Esophagus squamous epithelium (tissue), 5 donors: ENCODE measurements at regions not wholly inside any gene's neighbourhood (a gene's known extent, or its start where the extent isn't known, plus 50 kb on each side); places are given as distances from the start of the nearest gene placed in this dataset.
"Not testable (repeated sequence)": the region's sequence is repeated elsewhere in the genome, so short reads cannot be mapped to it uniquely, and the experiment has no call there.

ENCODE experiments used
- DNase-seq: peaks from one replicate; lab custom pipeline; 2025; lab: John Stamatoyannopoulos, UW
- H3K27ac ChIP-seq, 4 donors: fragments of 200-600 bp; sonication (generic); one replicate each; pipeline ENCODE4 v1.5.1; 2016 to 2019; ENCODE audit warnings: mild to moderate bottlenecking in 1 of 4
- H3K27me3 ChIP-seq, 4 donors: fragments of 200-600 bp; sonication (generic); 1 replicate in 3 of 4; 2 replicates in 1 of 4; pipeline versions ENCODE4 v1.5.1 to v1.6.0; 2017 to 2021; ENCODE audit warnings: antibody characterized with exemption in 1 of 4
- H3K36me3 ChIP-seq, 3 donors: fragments of 200-600 bp; sonication (generic); one replicate each; pipeline ENCODE4 v1.5.1; 2016 to 2019
- H3K4me1 ChIP-seq, 3 donors: fragments of 200-600 bp; sonication (generic); one replicate each; pipeline ENCODE4 v1.5.1; 2017 to 2019
- H3K4me3 ChIP-seq, 4 donors: fragments of 200-600 bp; sonication (generic); 1 replicate in 3 of 4; 2 replicates in 1 of 4; pipeline ENCODE4 v1.5.1; 2016 to 2019; ENCODE audit warnings: mild to moderate bottlenecking in 2 of 4, moderate library complexity in 1 of 4
- H3K9me3 ChIP-seq, 3 donors: fragments of 200-600 bp; sonication (generic); one replicate each; pipeline ENCODE4 v1.5.1; 2016 to 2019
- CTCF ChIP-seq, 6 experiments: fragments of 450-650 bp in 4 of 6; fragments of 200-600 bp in 2 of 6; sonication (generic) in 2 of 6; IDR thresholded peaks; one replicate each; pipeline ENCODE4 v1.5.1; 2016 to 2019; ENCODE audit warnings: antibody characterized with exemption in 6 of 6, mild to moderate bottlenecking in 4 of 6, moderate library complexity in 4 of 6
- POLR2A ChIP-seq, 4 donors: fragments of 450-650 bp; IDR thresholded peaks; one replicate each; pipeline ENCODE4 v1.6.1; 2017; ENCODE audit warnings: antibody characterized with exemption in 4 of 4, mild to moderate bottlenecking in 4 of 4, moderate library complexity in 3 of 4
- WGBS, 2 donors: methylation state at CpG; one replicate each; pipeline ENCODE4 v1.1.5; 2018; 5-methylcytosine and 5-hydroxymethylcytosine counted together
- intact Hi-C: fragments of 100-400 bp; cut with DNase I; formaldehyde crosslinking; loops from one replicate; pipeline ENCODE4 v1.15.0; 2022
- donor health status: DM: yes; HTN: yes; CAD: no.

- no peaks in the 10 kb centered on the region for H3K4me1 ChIP-seq
- H3K27me3 ChIP-seq = no peaks in the 10 kb centered on the region
- 49 to 55% methylated on average over 4 of the region's 4 CpGs for WGBS, 2 donors
- no peak overlapping the region for H3K27ac ChIP-seq
- intact Hi-C loops = no loop called here
- H3K9me3 ChIP-seq = no peaks in the 10 kb centered on the region
- H3K36me3 ChIP-seq = no peaks in the 10 kb centered on the region
- TF ChIP-seq POLR2A (IDR thresholded peaks at IDR 0.05) (no peak), CTCF (IDR thresholded peaks at IDR 0.05) (no peak)
- H3K4me3 ChIP-seq = no peak overlapping the region
- DNase-seq = no peak
These were observed 1317.8 kb upstream of the MAP3K7 start for GRCh38 chr6:91904586-91905164.

- no peak overlapping the region for H3K4me3 ChIP-seq
- H3K9me3 ChIP-seq = peaks cover 0 to 5% (median 0%) of the 10 kb centered on the region in 3 donors
- no peak overlapping the region for H3K27ac ChIP-seq
- intact Hi-C loops = no loop called here
- no peaks in the 10 kb centered on the region for H3K27me3 ChIP-seq
- H3K4me1 ChIP-seq = no peaks in the 10 kb centered on the region
- no peaks in the 10 kb centered on the region for H3K36me3 ChIP-seq
- 53 to 55% methylated on average over 6 of the region's 6 CpGs for WGBS, 2 donors
- no peak for DNase-seq
- TF ChIP-seq POLR2A (IDR thresholded peaks at IDR 0.05) (no peak), CTCF (IDR thresholded peaks at IDR 0.05) (no peak)
These were observed 1308.9 kb upstream of the MAP3K7 start for GRCh38 chr6:91895599-91896285.

DNA sequence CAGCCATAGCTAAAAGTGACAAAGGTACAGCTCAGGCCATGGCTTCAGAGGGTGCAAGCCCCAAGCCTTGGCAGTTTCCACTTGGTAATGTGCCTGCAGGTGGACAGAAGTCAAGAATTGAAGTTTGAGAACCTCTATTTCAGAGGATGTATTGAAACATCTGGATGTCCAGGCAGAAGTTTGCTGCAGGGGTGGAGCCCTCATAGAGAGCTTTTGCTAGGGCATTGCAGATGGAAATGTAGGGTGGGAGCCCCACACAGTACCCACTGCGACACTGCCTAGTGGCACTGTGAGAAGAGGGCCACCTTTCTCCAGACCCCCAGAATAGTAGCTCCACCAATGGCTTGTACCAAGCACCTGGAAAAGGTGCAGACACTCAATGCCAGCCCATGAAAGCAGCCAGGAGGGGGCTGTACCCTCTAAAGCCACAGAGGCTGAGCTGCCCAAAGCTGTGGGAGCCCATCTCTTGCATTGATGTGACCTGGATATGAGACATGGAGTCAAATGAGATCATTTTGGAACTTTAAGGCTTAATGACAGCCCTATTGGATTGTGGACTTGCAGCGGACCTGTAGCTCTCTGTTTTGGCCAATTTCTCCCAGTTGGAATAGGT is 1299.4 kb upstream of the MAP3K7 start:
- WGBS, 2 donors = 74 to 90% methylated on average over 2 of the region's 2 CpGs
- intact Hi-C loops = no loop called here

GRCh38 chr6:91881791-91882190 is 1294.9 kb upstream of the MAP3K7 start:
- WGBS, 2 donors = 73 to 94% methylated on average over 2 to 9 of the region's 16 CpGs
- H3K27ac ChIP-seq, H3K27me3 ChIP-seq, DNase-seq, H3K4me1 ChIP-seq, intact Hi-C loops, H3K9me3 ChIP-seq, H3K4me3 ChIP-seq, H3K36me3 ChIP-seq: not testable (repeated sequence)

More for the DNA sequence above, 1299.4 kb upstream of the MAP3K7 start:
- no peak for DNase-seq
- H3K9me3 ChIP-seq = peaks cover 0 to 10% (median 6%) of the 10 kb centered on the region in 3 donors
- H3K4me1 ChIP-seq = no peaks in the 10 kb centered on the region
- H3K36me3 ChIP-seq = no peaks in the 10 kb centered on the region
- H3K27me3 ChIP-seq = no peaks in the 10 kb centered on the region
- H3K27ac ChIP-seq = no peak overlapping the region
- TF ChIP-seq POLR2A (IDR thresholded peaks at IDR 0.05) (no peak), CTCF (IDR thresholded peaks at IDR 0.05) (no peak)
- H3K4me3 ChIP-seq = no peak overlapping the region

DNA sequence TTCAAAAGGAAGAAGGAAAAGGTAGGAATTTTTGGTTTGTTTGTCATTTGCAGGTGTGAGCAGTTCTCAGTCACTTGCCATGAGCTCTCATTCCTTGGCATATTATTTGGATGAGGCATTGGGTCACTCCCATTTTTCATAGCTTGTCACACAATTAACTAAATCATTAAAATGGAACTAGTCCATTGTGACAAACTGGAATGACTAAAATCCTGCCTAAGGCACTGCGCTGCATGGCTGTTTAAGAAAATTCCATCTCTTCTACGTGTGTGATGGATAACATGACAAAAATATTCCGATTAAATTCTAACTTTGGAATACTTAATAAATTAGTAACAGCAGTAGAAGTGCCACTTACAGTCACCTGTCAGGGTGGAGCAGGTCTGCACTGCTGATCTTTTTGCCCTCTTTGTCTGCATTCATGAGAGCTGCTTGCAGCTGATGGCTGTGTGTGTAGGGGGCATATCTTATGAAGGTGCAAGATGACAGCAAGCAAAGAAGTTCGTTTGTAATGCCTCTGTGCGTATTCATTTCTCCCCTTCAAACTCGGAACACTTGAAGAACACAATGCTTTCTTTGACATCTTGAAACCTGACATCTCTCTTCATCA is 1292.6 kb upstream of the MAP3K7 start:
- Histone ChIP-seq H3K27ac (no peak overlapping the region), H3K4me3 (no peak overlapping the region), H3K4me1 (no peaks in the 10 kb centered on the region), H3K36me3 (no peaks in the 10 kb centered on the region), H3K27me3 (no peaks in the 10 kb centered on the region), H3K9me3 (no peaks in the 10 kb centered on the region)
- 56 to 59% methylated on average over 6 of the region's 6 CpGs for WGBS, 2 donors
- TF ChIP-seq POLR2A (IDR thresholded peaks at IDR 0.05) = no peak
- no peak for TF ChIP-seq CTCF (IDR thresholded peaks at IDR 0.05)
- intact Hi-C loops = no loop called here
- no peak for DNase-seq
